K562 (cell line): ENCODE measurements at regions not wholly inside any gene's neighbourhood (a gene's known extent, or its start where the extent isn't known, plus 50 kb on each side); places are given as distances from the start of the nearest gene placed in this dataset.

Source experiments
- ATAC-seq: fragments of 200-7000 bp; cut with Tn5 transposase; 3 replicates; pipeline ENCODE4 v1.9.1; 2020; ENCODE audit warnings: moderate library complexity
- BruUV-seq: library from RNA; stranded (reverse); fragments of 400-500 nt; replicated peaks from 2 replicates; lab custom pipeline; 2021; lab: Mats Ljungman, UMichigan
- CTCF ChIA-PET: fragments of 300-600 bp; formaldehyde crosslinking; extraction: SDS; loops from one replicate; lab custom pipeline; 2021; ENCODE audit warnings: low intra/inter-chr PET ratio; lab: Yijun Ruan, JAX
- POLR2A ChIA-PET: fragments of 300-600, 350-650 bp; sonication (Branson Sonifier 250); formaldehyde crosslinking; extraction: SDS; loops from one replicate; lab custom pipeline; 2021; ENCODE audit warnings: antibody characterized with exemption, inconsistent platforms; lab: Yijun Ruan, JAX
- DNase-seq, 4 experiments: peaks; one replicate each; pipeline versions ENCODE4 v3.0.0 to v3.0.0-alpha.2; 2011 to 2018; ENCODE audit warnings: low spot score in 3 of 4, mixed read lengths in 3 of 4; ENCODE audit errors: extremely low read depth in 1 of 4
- FAIRE-seq: peaks from 2 replicates; lab custom pipeline; 2011; peaks lifted over from hg19 to GRCh38; lab: Jason Lieb, UNC
- H2AFZ ChIP-seq: 2 replicates; pipeline ENCODE4 v1.6.0; 2011; ENCODE audit warnings: low read depth, low read length, control low read depth, inconsistent platforms
- H3K27ac ChIP-seq: fragments of 200-600 bp; 3 replicates; pipeline ENCODE4 v1.8.0; 2011; ENCODE audit warnings: low read depth, mild to moderate bottlenecking, control low read depth, inconsistent platforms, low read length, moderate library complexity, mixed read lengths; ENCODE audit errors: extremely low read depth
- H3K27me3 ChIP-seq, 2 experiments: fragments of 300-600 bp in 1 of 2; 2 replicates in 1 of 2; 3 replicates in 1 of 2; pipeline versions ENCODE4 v1.6.0 to v1.8.0; 2011; ENCODE audit warnings: inconsistent platforms in 2 of 2, low read length in 2 of 2, mild to moderate bottlenecking in 1 of 2, mixed read lengths in 1 of 2, moderate library complexity in 1 of 2; ENCODE audit not compliant: control insufficient read depth in 2 of 2, insufficient read depth in 2 of 2
- H3K36me3 ChIP-seq: fragments of 300-600 bp; 3 replicates; pipeline ENCODE4 v1.8.0; 2011; ENCODE audit warnings: mild to moderate bottlenecking, low read length, inconsistent platforms; ENCODE audit not compliant: control insufficient read depth, insufficient read depth
- H3K4me1 ChIP-seq, 2 experiments: fragments of 200-600 bp in 1 of 2; replicated peaks in 1 of 2; 2 replicates in 1 of 2; 3 replicates in 1 of 2; pipeline versions ENCODE4 v1.5.1 to v1.8.0; 2011; ENCODE audit warnings: inconsistent platforms in 2 of 2, low read length in 2 of 2, mild to moderate bottlenecking in 1 of 2, mixed read lengths in 1 of 2, moderate library complexity in 1 of 2; ENCODE audit not compliant: control insufficient read depth in 2 of 2, insufficient read depth in 2 of 2
- H3K4me2 ChIP-seq: 2 replicates; pipeline ENCODE4 v1.6.1; 2011; ENCODE audit warnings: low read length, control low read depth, inconsistent platforms, mixed read lengths; ENCODE audit not compliant: insufficient read depth
- H3K4me3 ChIP-seq: fragments of 200-600 bp; sonication (generic), shearing (Covaris generic); 2 replicates; pipeline ENCODE4 v1.5.1; 2016; ENCODE audit warnings: control low read depth, inconsistent platforms
- H3K79me2 ChIP-seq: fragments of 200-600 bp; 3 replicates; pipeline ENCODE4 v1.8.0; 2011; ENCODE audit warnings: low read length, inconsistent platforms; ENCODE audit not compliant: control insufficient read depth, insufficient read depth
- H3K9ac ChIP-seq, 2 experiments: 2 replicates each; pipeline versions ENCODE4 v1.6.0 to v1.6.1; 2011; ENCODE audit warnings: low read depth in 2 of 2, low read length in 2 of 2, control low read depth in 1 of 2, inconsistent platforms in 1 of 2, mild to moderate bottlenecking in 1 of 2, mixed read lengths in 1 of 2; ENCODE audit not compliant: insufficient read depth in 1 of 2
- H3K9me1 ChIP-seq: one replicate; pipeline ENCODE4 v1.6.0; 2011; ENCODE audit warnings: inconsistent platforms, mild to moderate bottlenecking, low read length, moderate library complexity; ENCODE audit not compliant: control insufficient read depth, insufficient read depth
- H3K9me3 ChIP-seq: replicated peaks from 2 replicates; pipeline ENCODE4 v1.5.1; 2011; ENCODE audit warnings: low read depth, low read length, inconsistent platforms; ENCODE audit not compliant: control insufficient read depth, insufficient read depth
- H4K20me1 ChIP-seq: replicated peaks from 2 replicates; pipeline ENCODE4 v1.6.1; 2011; ENCODE audit warnings: low read length, inconsistent platforms, mixed read lengths; ENCODE audit not compliant: control insufficient read depth, insufficient read depth
- EGR1 ChIP-seq: fragments of 450-650 bp; conservative IDR thresholded peaks from 2 replicates; pipeline ENCODE4 v1.6.1; 2017; ENCODE audit warnings: mild to moderate bottlenecking
- ESRRB ChIP-seq: fragments of 250-450 bp; sonication (Bioruptor Pico); IDR thresholded peaks from 2 replicates; pipeline ENCODE4 v1.5.0; 2020; ENCODE audit warnings: mild to moderate bottlenecking, moderate library complexity, borderline replicate concordance
- HMG20A ChIP-seq: fragments of 450-650 bp; formaldehyde crosslinking; conservative IDR thresholded peaks from 2 replicates; pipeline ENCODE4 v1.4.0; 2020; ENCODE audit warnings: mild to moderate bottlenecking, mixed read lengths
- HOMEZ ChIP-seq: fragments of 250-450 bp; sonication (Bioruptor Pico); IDR thresholded peaks from 2 replicates; pipeline ENCODE4 v1.4.0; 2020; ENCODE audit warnings: mild to moderate bottlenecking, moderate library complexity
- ILF3 ChIP-seq: fragments of 450-650 bp; IDR thresholded peaks from 2 replicates; pipeline ENCODE4 v1.6.1; 2018; ENCODE audit warnings: antibody characterized with exemption, mild to moderate bottlenecking, moderate library complexity, borderline replicate concordance
- MXD1 ChIP-seq: fragments of 250-450 bp; sonication (Bioruptor Pico); IDR thresholded peaks from 2 replicates; pipeline ENCODE4 v1.8.0; 2021; ENCODE audit warnings: borderline replicate concordance, mild to moderate bottlenecking, moderate library complexity; ENCODE audit not compliant: poor library complexity, severe bottlenecking
- NFIX ChIP-seq: fragments of 250-450 bp; sonication (Bioruptor Pico); IDR thresholded peaks from 2 replicates; pipeline ENCODE4 v1.4.0; 2020; ENCODE audit warnings: low read depth, mild to moderate bottlenecking, moderate library complexity
- PHF21A ChIP-seq: fragments of 450-650 bp; IDR thresholded peaks from 2 replicates; pipeline ENCODE4 v1.6.1; 2017; ENCODE audit warnings: low read depth, borderline replicate concordance
- RUNX1 ChIP-seq: sonication (generic); IDR thresholded peaks from 2 replicates; pipeline ENCODE4 v1.6.1; 2016; ENCODE audit warnings: antibody characterized with exemption, low read depth
- SMARCA4 ChIP-seq: fragments of 450-650 bp; IDR thresholded peaks from 2 replicates; pipeline ENCODE4 v1.6.1; 2016
- YY1 ChIP-seq, 3 experiments: IDR thresholded peaks; 2 replicates each; pipeline ENCODE4 v1.6.1; 2011; ENCODE audit warnings: low read length in 2 of 3, mild to moderate bottlenecking in 2 of 3, moderate library complexity in 2 of 3, borderline replicate concordance in 1 of 3, control low read depth in 1 of 3, low read depth in 1 of 3; ENCODE audit not compliant: insufficient read depth in 3 of 3, insufficient replicate concordance in 2 of 3, control insufficient read depth in 1 of 3, insufficient read length in 1 of 3; ENCODE audit errors: extremely low read depth in 1 of 3
- ZKSCAN3 ChIP-seq: fragments of 250-450 bp; sonication (Bioruptor Pico); IDR thresholded peaks from 2 replicates; pipeline ENCODE4 v1.4.0; 2020
- ZNF143 ChIP-seq: sonication (generic); formaldehyde crosslinking; IDR thresholded peaks from 2 replicates; pipeline ENCODE4 v1.9.0; 2022; ENCODE audit warnings: mild to moderate bottlenecking, missing genetic modification reagents
- WGBS: fragments of 100-300 bp; shearing (Covaris generic); methylation state at CpG from one replicate; pipeline ENCODE4 v1.1.6; 2016; ENCODE audit warnings: low coverage, mixed read lengths; ENCODE audit not compliant: insufficient coverage; ENCODE audit errors: missing lambda C conversion rate; 5-methylcytosine and 5-hydroxymethylcytosine counted together
- in situ Hi-C: fragments of 300-500 bp; cut with MboI; formaldehyde crosslinking; loops from 4 replicates; pipeline ENCODE4 v1.15.0; 2018; ENCODE audit warnings: inconsistent platforms, mixed read lengths
- intact Hi-C: fragments of 100-400 bp; cut with micrococcal nuclease; formaldehyde crosslinking; loops from 2 replicates; pipeline ENCODE4 v1.14.2; 2022
- TF ChIP-seq, protein P1 (sequence below): fragments of 450-650 bp; IDR thresholded peaks from 2 replicates; pipeline ENCODE4 v1.6.1; 2016; ENCODE audit warnings: antibody characterized with exemption
- TF ChIP-seq, protein P2 (sequence below): fragments of 450-650 bp; IDR thresholded peaks from one replicate; pipeline ENCODE4 v1.6.1; 2018; ENCODE audit warnings: mild to moderate bottlenecking, moderate library complexity; ENCODE audit not compliant: partially characterized antibody
- TF ChIP-seq, protein P3 (sequence below): IDR thresholded peaks from 2 replicates; pipeline ENCODE4 v1.6.1; 2014; ENCODE audit warnings: antibody characterized with exemption

- TF ChIP-seq ZKSCAN3 (CRISPR knock-in tag) (no peak), NFIX (CRISPR knock-in tag) (no peak), SMARCA4 (no peak)
- TF ChIP-seq, protein P1, sequence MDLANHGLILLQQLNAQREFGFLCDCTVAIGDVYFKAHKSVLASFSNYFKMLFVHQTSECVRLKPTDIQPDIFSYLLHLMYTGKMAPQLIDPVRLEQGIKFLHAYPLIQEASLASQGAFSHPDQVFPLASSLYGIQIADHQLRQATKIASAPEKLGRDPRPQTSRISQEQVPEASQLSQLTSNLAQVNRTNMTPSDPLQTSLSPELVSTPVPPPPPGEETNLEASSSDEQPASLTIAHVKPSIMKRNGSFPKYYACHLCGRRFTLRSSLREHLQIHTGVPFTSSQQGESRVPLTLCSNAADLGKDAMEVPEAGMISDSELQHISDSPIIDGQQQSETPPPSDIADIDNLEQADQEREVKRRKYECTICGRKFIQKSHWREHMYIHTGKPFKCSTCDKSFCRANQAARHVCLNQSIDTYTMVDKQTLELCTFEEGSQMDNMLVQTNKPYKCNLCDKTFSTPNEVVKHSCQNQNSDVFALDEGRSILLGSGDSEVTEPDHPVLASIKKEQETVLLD = no peak
Observed at GRCh38 chrX:116975517-116975916, 512.7 kb upstream of the CT83 start (continued).

DNA sequence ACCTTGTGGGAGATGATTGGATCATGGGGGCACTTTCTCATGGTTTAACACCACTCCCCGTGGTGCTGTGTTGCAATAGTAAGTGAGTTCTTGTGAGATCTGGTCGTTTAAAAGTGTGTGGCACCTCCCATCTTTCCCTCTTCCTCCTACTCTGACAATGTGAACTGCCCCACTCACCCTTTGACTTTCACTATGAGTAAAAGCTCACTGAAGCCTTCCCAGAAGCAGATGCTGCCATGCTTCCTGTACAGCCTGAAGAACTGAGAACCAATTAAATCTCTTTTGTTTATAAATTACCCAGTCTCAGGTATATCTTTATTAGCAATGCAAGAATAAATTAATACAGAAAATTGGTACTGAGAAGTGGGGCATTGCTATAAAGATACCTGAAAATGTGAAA lies 509.6 kb upstream of the CT83 start:
- Histone ChIP-seq H3K4me2 (no peak overlapping the region), H3K9me1 (no peaks in the 10 kb centered on the region), H3K9me3 (no peaks in the 10 kb centered on the region), H3K27ac (no peak overlapping the region), H3K79me2 (no peaks in the 10 kb centered on the region), H3K4me1 (no peaks in the 10 kb centered on the region), H3K9ac (no peak overlapping the region), H2AFZ (no peak overlapping the region), H3K4me3 (no peak overlapping the region), H3K36me3 (no peaks in the 10 kb centered on the region), H3K27me3 (no peaks in the 10 kb centered on the region), H4K20me1 (no peaks in the 10 kb centered on the region)
- no TSS peak for BruUV-seq
- in situ Hi-C loops (no loop called here), intact Hi-C loops (no loop called here)
- ChIA-PET POLR2A (no interaction called here), CTCF (no interaction called here)
- ATAC-seq (no peak), FAIRE-seq (no peak), DNase-seq (no peak)
- 13% methylated on average over 2 of the region's 2 CpGs for WGBS
- TF ChIP-seq ZNF143 (CRISPR knock-in tag) = no peak
- no peak for TF ChIP-seq RUNX1
- TF ChIP-seq PHF21A = no peak
- TF ChIP-seq HOMEZ (CRISPR knock-in tag) = no peak
- TF ChIP-seq, protein P2, sequence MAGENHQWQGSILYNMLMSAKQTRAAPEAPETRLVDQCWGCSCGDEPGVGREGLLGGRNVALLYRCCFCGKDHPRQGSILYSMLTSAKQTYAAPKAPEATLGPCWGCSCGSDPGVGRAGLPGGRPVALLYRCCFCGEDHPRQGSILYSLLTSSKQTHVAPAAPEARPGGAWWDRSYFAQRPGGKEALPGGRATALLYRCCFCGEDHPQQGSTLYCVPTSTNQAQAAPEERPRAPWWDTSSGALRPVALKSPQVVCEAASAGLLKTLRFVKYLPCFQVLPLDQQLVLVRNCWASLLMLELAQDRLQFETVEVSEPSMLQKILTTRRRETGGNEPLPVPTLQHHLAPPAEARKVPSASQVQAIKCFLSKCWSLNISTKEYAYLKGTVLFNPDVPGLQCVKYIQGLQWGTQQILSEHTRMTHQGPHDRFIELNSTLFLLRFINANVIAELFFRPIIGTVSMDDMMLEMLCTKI = no peak
- TF ChIP-seq, protein P3, sequence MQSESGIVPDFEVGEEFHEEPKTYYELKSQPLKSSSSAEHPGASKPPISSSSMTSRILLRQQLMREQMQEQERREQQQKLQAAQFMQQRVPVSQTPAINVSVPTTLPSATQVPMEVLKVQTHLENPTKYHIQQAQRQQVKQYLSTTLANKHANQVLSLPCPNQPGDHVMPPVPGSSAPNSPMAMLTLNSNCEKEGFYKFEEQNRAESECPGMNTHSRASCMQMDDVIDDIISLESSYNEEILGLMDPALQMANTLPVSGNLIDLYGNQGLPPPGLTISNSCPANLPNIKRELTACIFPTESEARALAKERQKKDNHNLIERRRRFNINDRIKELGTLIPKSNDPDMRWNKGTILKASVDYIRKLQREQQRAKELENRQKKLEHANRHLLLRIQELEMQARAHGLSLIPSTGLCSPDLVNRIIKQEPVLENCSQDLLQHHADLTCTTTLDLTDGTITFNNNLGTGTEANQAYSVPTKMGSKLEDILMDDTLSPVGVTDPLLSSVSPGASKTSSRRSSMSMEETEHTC = no peak
- no peak for TF ChIP-seq MXD1 (CRISPR knock-in tag)
- TF ChIP-seq ILF3 = no peak
- TF ChIP-seq YY1 (IDR thresholded peaks at IDR 0.05; ENCODE audit: borderline replicate concordance in 1 of 3, control insufficient read depth in 1 of 3, extremely low read depth in 1 of 3, insufficient read depth in 3 of 3, insufficient read length in 1 of 3, insufficient replicate concordance in 2 of 3, low read depth in 1 of 3, low read length in 2 of 3) = no peak
- no peak for TF ChIP-seq EGR1
- no peak for TF ChIP-seq ESRRB (CRISPR knock-in tag)
- no peak for TF ChIP-seq HMG20A (CRISPR knock-in tag)
